HG03442 (cell line): ENCODE measurements at regions not wholly inside any gene's neighbourhood (a gene's known extent, or its start where the extent isn't known, plus 50 kb on each side); places are given as distances from the start of the nearest gene placed in this dataset.
"Not testable (repeated sequence)": the region's sequence is repeated elsewhere in the genome, so short reads cannot be mapped to it uniquely, and the experiment has no call there.

Source experiments
- ATAC-seq: cut with Tn5 transposase; IDR thresholded peaks from one replicate; pipeline ENCODE4 v1.9.1; 2021; ENCODE audit warnings: mild to moderate bottlenecking, moderate library complexity; ENCODE audit not compliant: unreplicated experiment

- not testable (repeated sequence) for ATAC-seq
These were observed 439.6 kb upstream of the B3GAT1 start for GRCh38 chr11:134851503-134852224.

GRCh38 chr11:134850566-134850965, 438.5 kb upstream of the B3GAT1 start:
- ATAC-seq = no peak

GRCh38 chr11:134849833-134850232, 437.8 kb upstream of the B3GAT1 start:
- ATAC-seq = no peak

GRCh38 chr11:134847083-134847715, 435.2 kb upstream of the B3GAT1 start:
- no peak for ATAC-seq

GRCh38 chr11:134846328-134847082, 434.5 kb upstream of the B3GAT1 start:
- no peak for ATAC-seq

- no peak for ATAC-seq
These were observed 433.7 kb upstream of the B3GAT1 start for GRCh38 chr11:134845474-134846327.

GRCh38 chr11:134844838-134845237, 432.8 kb upstream of the B3GAT1 start:
- ATAC-seq = no peak

GRCh38 chr11:134843735-134844134, 431.7 kb upstream of the B3GAT1 start:
- ATAC-seq = no peak

GRCh38 chr11:134843020-134843419, 431.0 kb upstream of the B3GAT1 start:
- no peak for ATAC-seq

GRCh38 chr11:134841972-134842371, 429.9 kb upstream of the B3GAT1 start:
- ATAC-seq = no peak

GRCh38 chr11:134841411-134841810, 429.4 kb upstream of the B3GAT1 start:
- ATAC-seq = no peak

- no peak for ATAC-seq
These were observed 428.9 kb upstream of the B3GAT1 start for GRCh38 chr11:134840945-134841344.

- ATAC-seq = not testable (repeated sequence)
These were observed 428.1 kb upstream of the B3GAT1 start for GRCh38 chr11:134840165-134840564.

- ATAC-seq = no peak
These were observed 426.7 kb upstream of the B3GAT1 start for GRCh38 chr11:134838708-134839107.

- ATAC-seq = no peak
These were observed 425.8 kb upstream of the B3GAT1 start for GRCh38 chr11:134837887-134838232.

- no peak for ATAC-seq
These were observed 425.3 kb upstream of the B3GAT1 start for GRCh38 chr11:134837166-134837886.

GRCh38 chr11:134836561-134836960, 424.5 kb upstream of the B3GAT1 start:
- no peak for ATAC-seq

- no peak for ATAC-seq
These were observed 423.5 kb upstream of the B3GAT1 start for GRCh38 chr11:134835561-134835960.

GRCh38 chr11:134830312-134830711, 418.3 kb upstream of the B3GAT1 start:
- no peak for ATAC-seq

GRCh38 chr11:134823970-134824369, 411.9 kb upstream of the B3GAT1 start:
- no peak for ATAC-seq
